H1 (cell line): ENCODE measurements at regions not wholly inside any gene's neighbourhood (a gene's known extent, or its start where the extent isn't known, plus 50 kb on each side); places are given as distances from the start of the nearest gene placed in this dataset.

Experiments
- CBX8 ChIP-seq: fragments of 300-800, 300-1000 bp; sonication (generic); IDR thresholded peaks from 2 replicates; pipeline ENCODE4 v1.7.1; 2016; ENCODE audit warnings: low read depth, low read length, borderline replicate concordance
- CHD2 ChIP-seq: IDR thresholded peaks from 2 replicates; pipeline ENCODE4 v1.6.1; 2012; ENCODE audit warnings: low read length, improper control_type of control experiment
- SIN3A ChIP-seq, 2 experiments: IDR thresholded peaks in 1 of 2; conservative IDR thresholded peaks in 1 of 2; 2 replicates each; pipeline ENCODE4 v1.6.1; 2011 to 2012; ENCODE audit warnings: low read length in 2 of 2, improper control_type of control experiment in 1 of 2, low read depth in 1 of 2, mild to moderate bottlenecking in 1 of 2
- SIX5 ChIP-seq: IDR thresholded peaks from 2 replicates; pipeline ENCODE4 v1.6.1; 2011; ENCODE audit warnings: mild to moderate bottlenecking, low read depth, low read length

GRCh38 chr13:34152996-34153395, 335.0 kb downstream of the RFC3 start (continued):
- TF ChIP-seq CHD2: no peak
- no peak for TF ChIP-seq CBX8
- no peak for TF ChIP-seq SIN3A (conservative IDR thresholded peaks at IDR 0.05 in 1 of 2, IDR thresholded peaks at IDR 0.05 in 1 of 2; ENCODE audit: low read depth in 1 of 2, low read length in 2 of 2)
- TF ChIP-seq SIX5: no peak
- TF ChIP-seq, all 59 proteins: peak for 0
